Activated CD8-positive, alpha-beta memory T cell treated with anti-CD3 and anti-CD28 coated beads, Interleukin-2, amount 50 U/mL, for 24 hours (primary cell): ENCODE measurements at regions not wholly inside any gene's neighbourhood (a gene's known extent, or its start where the extent isn't known, plus 50 kb on each side); places are given as distances from the start of the nearest gene placed in this dataset.

ENCODE experiments used
- DNase-seq: peaks from one replicate; pipeline ENCODE4 v3.0.0-alpha.2; 2020; ENCODE audit errors: extremely low read depth

GRCh38 chr2:120607506-120607905, 128.2 kb upstream of the GLI2 start:
- DNase-seq = no peak

DNA sequence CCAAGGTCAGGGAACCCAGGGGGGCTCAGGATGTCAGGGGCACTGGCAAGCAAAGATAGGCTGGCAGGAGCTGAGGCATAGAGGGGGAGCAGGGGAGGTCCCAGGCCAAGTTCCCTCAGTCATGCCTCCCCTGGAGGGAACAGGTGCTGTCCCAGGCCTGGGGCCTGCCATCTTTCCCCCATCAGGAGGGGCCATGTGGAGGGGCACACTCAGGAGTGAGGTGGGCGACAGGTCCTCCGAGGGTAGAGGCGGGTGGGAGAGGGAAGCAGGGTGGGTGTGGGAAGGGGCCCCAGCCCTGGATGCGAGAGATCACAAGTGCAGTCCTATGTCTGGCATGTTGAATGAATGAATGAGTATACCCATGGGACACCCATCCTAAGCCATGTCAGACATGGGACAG, 127.7 kb upstream of the GLI2 start:
- no peak for DNase-seq

GRCh38 chr2:120609826-120610395, 125.8 kb upstream of the GLI2 start:
- DNase-seq = no peak

- DNase-seq = no peak
Observed at GRCh38 chr2:120611016-120611415, 124.7 kb upstream of the GLI2 start.

DNA sequence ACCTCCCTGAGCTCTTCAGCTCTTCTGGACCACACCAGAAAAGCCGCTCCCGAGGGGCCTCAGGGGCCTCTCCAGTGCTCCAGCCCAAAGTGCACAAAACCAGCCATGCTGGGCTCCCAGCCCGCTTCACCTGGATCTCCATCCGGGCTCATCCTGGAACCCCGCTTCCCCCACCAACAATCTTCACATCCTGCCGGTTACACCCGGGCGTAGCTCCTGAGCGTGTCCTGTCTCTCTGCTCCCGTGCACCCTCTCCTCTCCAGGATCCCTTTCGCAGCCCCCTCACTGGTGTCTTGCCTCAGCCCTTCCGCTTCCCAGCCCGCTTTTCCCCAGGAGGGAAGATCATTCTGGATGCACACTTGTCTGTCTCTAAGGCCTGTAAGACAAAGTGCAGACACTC, 123.7 kb upstream of the GLI2 start:
- no peak for DNase-seq

DNA sequence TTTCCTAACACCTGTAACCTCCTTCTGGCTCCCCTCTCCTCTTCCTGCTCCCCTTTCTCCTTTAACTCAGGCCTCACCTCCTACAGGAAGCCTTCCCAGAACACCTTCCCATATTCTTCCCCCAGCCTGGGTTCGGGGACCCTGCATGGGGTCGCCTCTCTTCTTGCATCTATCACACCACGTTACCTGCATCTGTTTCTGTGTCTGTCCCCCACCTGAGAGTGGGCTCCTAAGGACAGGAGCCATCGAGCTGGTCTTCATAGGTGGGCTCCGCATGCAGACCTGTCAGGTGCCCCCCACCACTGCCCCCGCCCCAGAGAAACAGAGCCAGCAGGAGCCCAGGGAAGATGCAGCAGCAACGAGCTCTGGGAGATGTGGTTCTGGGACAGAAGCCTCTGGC, 123.2 kb upstream of the GLI2 start:
- DNase-seq = no peak

GRCh38 chr2:120612931-120613330, 122.7 kb upstream of the GLI2 start:
- DNase-seq = no peak

DNA sequence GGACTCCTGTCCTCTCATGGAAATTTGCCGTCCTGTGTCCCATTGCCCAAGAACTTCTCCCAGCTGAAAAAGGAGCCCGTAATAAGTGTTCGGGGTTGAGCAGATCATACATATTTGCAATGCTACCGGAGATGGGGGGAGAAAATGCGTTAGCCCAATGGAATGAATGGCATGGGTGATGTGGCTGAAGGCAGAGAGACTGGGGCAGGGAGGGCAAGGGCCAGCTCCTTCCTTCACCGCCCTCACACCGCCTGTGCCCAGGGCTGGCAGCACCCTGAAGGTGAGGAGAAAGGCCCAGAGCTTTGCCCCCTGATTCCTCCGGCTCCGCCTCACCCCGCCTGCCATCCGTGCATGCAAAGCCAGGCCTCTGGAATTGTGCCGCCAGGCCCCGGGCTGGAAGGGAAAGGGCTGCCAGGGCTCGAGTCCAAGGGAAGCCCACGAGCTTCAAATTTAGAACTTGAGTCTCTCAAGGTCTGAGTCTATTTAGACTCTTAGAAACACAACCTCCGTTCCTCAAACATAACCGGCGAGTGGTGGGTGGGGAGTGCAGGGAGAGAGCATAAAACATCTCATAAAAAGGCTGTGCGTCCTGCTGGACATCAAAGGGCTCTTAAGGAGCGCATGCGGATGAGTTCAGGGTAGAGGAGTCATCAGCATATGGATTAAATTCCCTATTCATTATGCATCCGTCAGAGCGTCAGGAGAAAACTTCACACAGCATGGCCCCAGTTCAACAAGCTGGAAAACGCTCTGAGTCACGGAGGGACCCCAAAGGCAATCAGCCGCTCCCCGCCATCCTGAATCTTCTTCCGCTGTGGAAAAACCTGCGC, 121.7 kb upstream of the GLI2 start:
- DNase-seq = no peak

- DNase-seq = no peak
Observed at GRCh38 chr2:120614901-120615300, 120.8 kb upstream of the GLI2 start.

- no peak for DNase-seq
Observed at GRCh38 chr2:120616261-120616660, 119.4 kb upstream of the GLI2 start.

DNA sequence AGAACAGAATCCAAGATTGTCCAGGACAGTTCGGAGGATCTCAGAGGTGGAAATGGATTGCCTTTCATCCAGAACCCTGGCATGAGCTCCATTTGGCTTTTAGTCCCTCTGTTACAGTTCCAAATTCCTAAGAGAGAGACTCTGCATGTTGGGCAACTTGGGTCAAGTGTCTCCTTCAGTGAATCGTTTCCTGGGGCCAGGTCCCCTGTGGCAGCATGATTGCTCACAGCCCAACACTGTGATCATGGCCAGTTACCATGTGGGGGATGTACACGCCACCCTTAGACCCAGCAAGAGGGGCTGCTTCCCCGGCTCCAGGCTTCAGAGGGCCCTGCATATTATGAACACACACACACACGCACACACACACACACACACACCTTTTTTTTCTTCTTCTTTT, 118.6 kb upstream of the GLI2 start:
- DNase-seq = no peak

- no peak for DNase-seq
Observed at GRCh38 chr2:120618830-120619229, 116.8 kb upstream of the GLI2 start.

DNA sequence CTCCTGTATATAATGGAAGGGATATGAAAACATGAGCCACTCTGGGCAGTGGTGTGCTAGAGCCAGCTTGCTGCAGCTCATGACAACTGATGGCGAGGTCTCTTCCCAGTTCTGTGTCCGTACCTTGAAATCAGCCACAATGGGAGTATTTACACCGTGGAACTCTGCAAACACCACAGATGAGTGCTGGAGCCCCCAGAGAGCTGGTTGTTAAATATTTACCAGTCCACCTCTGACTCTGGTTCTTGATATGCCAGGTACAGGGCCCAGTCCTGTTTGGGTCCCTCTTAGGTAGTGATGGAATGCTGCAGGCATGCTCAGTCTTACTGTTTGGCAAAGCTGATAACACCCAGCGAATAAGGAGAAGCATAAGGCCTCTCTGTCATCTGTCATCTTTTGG, 116.1 kb upstream of the GLI2 start:
- no peak for DNase-seq

- DNase-seq = no peak
Observed at GRCh38 chr2:120620025-120620793, 115.5 kb upstream of the GLI2 start.

GRCh38 chr2:120622159-120622869, 113.4 kb upstream of the GLI2 start:
- no peak for DNase-seq

- no peak for DNase-seq
Observed at GRCh38 chr2:120622886-120623753, 112.5 kb upstream of the GLI2 start.

- no peak for DNase-seq
Observed at GRCh38 chr2:120624061-120624737, 111.5 kb upstream of the GLI2 start.

DNA sequence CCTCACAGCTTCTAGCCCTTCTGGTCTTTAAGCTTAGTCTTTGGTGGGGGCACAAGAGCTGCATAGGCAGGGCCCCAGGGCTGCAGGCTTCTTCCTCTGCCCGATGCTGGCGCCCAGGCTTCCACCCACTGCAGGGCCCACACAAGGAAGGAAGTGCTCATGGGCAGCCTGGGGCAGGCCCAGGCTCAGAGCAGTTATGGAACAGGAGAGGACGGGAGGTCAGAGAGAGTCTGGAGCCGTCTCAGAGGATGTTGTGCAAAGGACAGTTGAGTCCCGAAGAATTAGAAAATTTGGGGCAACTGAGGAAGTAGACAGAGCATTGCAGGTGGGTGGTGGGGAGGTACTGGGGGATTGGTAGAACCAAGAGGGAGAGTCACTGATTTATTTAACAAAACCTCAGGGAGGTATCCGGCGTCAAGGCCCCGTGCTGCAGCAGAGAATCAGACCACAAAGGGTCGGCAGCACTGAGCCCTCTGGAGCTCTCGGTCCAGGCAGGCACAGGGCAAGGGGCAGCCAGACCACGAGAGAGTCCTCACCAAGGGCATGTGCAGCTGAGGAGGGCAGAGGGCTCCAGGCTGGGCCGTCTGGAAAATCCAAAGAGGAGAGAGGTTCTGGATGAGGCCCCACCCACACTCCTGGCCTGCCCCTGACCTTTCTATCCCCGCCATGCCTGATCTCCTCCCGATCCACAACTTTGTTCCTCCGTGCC, 110.8 kb upstream of the GLI2 start:
- no peak for DNase-seq

DNA sequence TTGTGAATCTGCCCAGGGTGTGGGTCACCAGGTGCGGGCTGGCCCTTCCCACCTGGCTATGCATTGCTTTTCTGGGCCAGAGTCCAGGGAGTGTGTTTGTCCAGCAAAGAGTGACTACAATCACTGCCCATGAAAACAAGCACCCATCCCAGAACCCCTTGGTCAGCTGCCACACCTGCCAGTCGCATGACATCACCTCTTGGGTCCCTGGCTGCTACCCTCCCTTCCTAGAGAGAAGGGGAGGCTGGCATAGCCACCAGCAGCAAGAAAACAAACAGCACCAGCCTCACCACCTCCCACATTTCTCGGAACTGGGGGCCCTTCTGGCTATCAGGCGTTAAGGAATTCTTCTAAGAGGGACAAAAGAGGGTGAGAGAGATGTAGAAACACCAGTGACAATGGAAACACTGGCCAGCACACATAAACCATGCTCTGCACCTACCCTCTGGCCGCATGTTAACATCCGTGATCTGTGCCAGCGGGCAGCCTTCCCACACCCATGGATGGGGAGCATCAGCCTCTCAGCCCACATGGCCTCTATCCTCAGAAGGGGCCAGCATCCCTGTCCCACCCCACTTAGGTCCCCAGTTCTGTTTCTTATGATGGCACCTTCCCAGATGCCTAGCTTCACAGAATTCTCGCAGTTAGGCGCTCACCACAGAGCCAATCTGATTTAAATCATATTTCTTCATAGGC, 109.7 kb upstream of the GLI2 start:
- DNase-seq = no peak
